Ovary (tissue), 7 donors: ENCODE measurements at regions not wholly inside any gene's neighbourhood (a gene's known extent, or its start where the extent isn't known, plus 50 kb on each side); places are given as distances from the start of the nearest gene placed in this dataset.
"Not testable (repeated sequence)": the region's sequence is repeated elsewhere in the genome, so short reads cannot be mapped to it uniquely, and the experiment has no call there.

Source experiments
- DNase-seq, 5 donors: peaks; one replicate each; pipeline ENCODE4 v3.0.0-alpha.2; 2019 to 2020
- H3K27ac ChIP-seq, 2 donors: fragments of 200-600 bp; one replicate each; pipeline versions ENCODE4 v1.5.1 to v1.8.0; 2019 to 2022
- H3K27me3 ChIP-seq: fragments of 200-600 bp; one replicate; pipeline ENCODE4 v1.8.0; 2022
- H3K36me3 ChIP-seq: fragments of 200-600 bp; sonication (generic); one replicate; pipeline ENCODE4 v1.5.1; 2019
- H3K4me1 ChIP-seq: one replicate; pipeline ENCODE4 v1.8.1; 2013; ENCODE audit warnings: mild to moderate bottlenecking, moderate library complexity; ENCODE audit not compliant: insufficient read depth
- H3K4me3 ChIP-seq: fragments of 200-600 bp; sonication (generic); one replicate; pipeline ENCODE4 v1.5.1; 2017
- H3K9me3 ChIP-seq, 2 donors: fragments of 200-600 bp in 1 of 2; sonication (generic) in 1 of 2; one replicate each; pipeline versions ENCODE4 v1.5.1 to v1.8.1; 2013 to 2019; ENCODE audit warnings: mild to moderate bottlenecking in 1 of 2, moderate library complexity in 1 of 2
- CTCF ChIP-seq, 3 donors: fragments of 450-650 bp in 2 of 3; fragments of 200-600 bp in 1 of 3; IDR thresholded peaks; one replicate each; pipeline versions ENCODE4 v1.5.1 to v1.8.0; 2016 to 2022; ENCODE audit warnings: antibody characterized with exemption in 3 of 3, mild to moderate bottlenecking in 1 of 3
- EP300 ChIP-seq: sonication (generic); formaldehyde crosslinking; IDR thresholded peaks from one replicate; pipeline ENCODE4 v1.6.1; 2017; ENCODE audit warnings: antibody characterized with exemption
- POLR2A ChIP-seq: fragments of 450-650 bp; IDR thresholded peaks from one replicate; pipeline ENCODE4 v1.6.1; 2017; ENCODE audit warnings: antibody characterized with exemption, mild to moderate bottlenecking, moderate library complexity
- WGBS, 3 donors: extraction: QIAGEN DNeasy Blood & Tissue Kit in 1 of 3; methylation state at CpG; one replicate each; pipeline versions ENCODE4 v1.1.5 to v1.1.7; 2013 to 2017; 5-methylcytosine and 5-hydroxymethylcytosine counted together
- intact Hi-C, 4 donors: fragments of 100-400 bp; cut with DNase I; formaldehyde crosslinking; loops; one replicate each; pipeline versions ENCODE4 v1.11.0 to v1.15.1; 2022 to 2023
- donor health status: DM: no; HTN: no; CAD: no; lungs with moderate emphysema.
- donor health status: DM: no; HTN: no; CAD: no.
- donor health status: Bipolar disorder and iron deficiency.
- donor health status: DM: no; HTN: no; CAD: no.
- donor health status: DM: yes; HTN: yes; CAD: no.

GRCh38 chr16:47979164-47979520 lies 176.7 kb downstream of the ABCC12 start:
- Histone ChIP-seq H3K4me1 (no peaks in the 10 kb centered on the region), H3K27me3 (no peaks in the 10 kb centered on the region), H3K27ac (no peak overlapping the region), H3K9me3 (no peaks in the 10 kb centered on the region), H3K4me3 (no peak overlapping the region), H3K36me3 (no peaks in the 10 kb centered on the region)
- WGBS, 3 donors: 34 to 50% (median 36%) methylated on average over 5 of the region's 5 CpGs
- intact Hi-C loops: no loop called here
- DNase-seq: no peak
- TF ChIP-seq POLR2A (no peak), EP300 (no peak), CTCF (IDR thresholded peaks at IDR 0.05) (no peak)

GRCh38 chr16:47978491-47979163 lies 177.2 kb downstream of the ABCC12 start:
- Histone ChIP-seq H3K9me3 (no peaks in the 10 kb centered on the region), H3K4me3 (no peak overlapping the region), H3K27ac (no peak overlapping the region), H3K27me3 (no peaks in the 10 kb centered on the region), H3K36me3 (no peaks in the 10 kb centered on the region), H3K4me1 (no peaks in the 10 kb centered on the region)
- TF ChIP-seq POLR2A: no peak
- TF ChIP-seq CTCF (IDR thresholded peaks at IDR 0.05): no peak
- TF ChIP-seq EP300: no peak
- WGBS, 3 donors: 21 to 25% (median 23%) methylated on average over 4 of the region's 4 CpGs
- intact Hi-C loops: no loop called here
- no peak for DNase-seq

GRCh38 chr16:47977802-47978201 lies 178.0 kb downstream of the ABCC12 start:
- no peak overlapping the region for H3K4me3 ChIP-seq
- H3K27ac ChIP-seq: no peak overlapping the region
- H3K4me1 ChIP-seq: no peaks in the 10 kb centered on the region
- intact Hi-C loops: no loop called here
- H3K9me3 ChIP-seq: no peaks in the 10 kb centered on the region
- H3K36me3 ChIP-seq: no peaks in the 10 kb centered on the region
- no peaks in the 10 kb centered on the region for H3K27me3 ChIP-seq
- WGBS, 3 donors: 51 to 56% (median 54%) methylated on average over 1 of the region's 1 CpG
- no peak for DNase-seq
- TF ChIP-seq POLR2A: no peak
- no peak for TF ChIP-seq CTCF (IDR thresholded peaks at IDR 0.05)
- TF ChIP-seq EP300: no peak

GRCh38 chr16:47976636-47977210 lies 179.1 kb downstream of the ABCC12 start:
- whole genome bisulfite sequencing, 3 donors: 26 to 28% (median 28%) methylated on average over 12 of the region's 12 CpGs
- no peak overlapping the region for H3K27ac ChIP-seq
- DNase-seq: no peak

GRCh38 chr16:47974971-47975370 lies 180.8 kb downstream of the ABCC12 start:
- H3K27me3 ChIP-seq, DNase-seq, H3K36me3 ChIP-seq, H3K4me1 ChIP-seq, H3K27ac ChIP-seq, H3K9me3 ChIP-seq, intact Hi-C loops, H3K4me3 ChIP-seq: not testable (repeated sequence)
- 86 to 93% (median 88%) methylated on average over 5 of the region's 5 CpGs for WGBS, 3 donors

More at GRCh38 chr16:47976636-47977210, 179.1 kb downstream of the ABCC12 start:
- TF ChIP-seq EP300 (no peak), POLR2A (no peak), CTCF (IDR thresholded peaks at IDR 0.05) (no peak)
- Histone ChIP-seq H3K27me3 (no peaks in the 10 kb centered on the region), H3K9me3 (no peaks in the 10 kb centered on the region), H3K36me3 (no peaks in the 10 kb centered on the region), H3K4me1 (no peaks in the 10 kb centered on the region), H3K4me3 (no peak overlapping the region)
- intact Hi-C loops: no loop called here
